GM19463 (cell line): ENCODE measurements at regions not wholly inside any gene's neighbourhood (a gene's known extent, or its start where the extent isn't known, plus 50 kb on each side); places are given as distances from the start of the nearest gene placed in this dataset.
"Not testable (repeated sequence)": the region's sequence is repeated elsewhere in the genome, so short reads cannot be mapped to it uniquely, and the experiment has no call there.

Experiments used
- ATAC-seq: cut with Tn5 transposase; IDR thresholded peaks from one replicate; pipeline ENCODE4 v1.9.1; 2021; ENCODE audit warnings: mild to moderate bottlenecking, moderate library complexity; ENCODE audit not compliant: unreplicated experiment

GRCh38 chr2:198270157-198270556 lies 465.8 kb downstream of the PLCL1 start:
- ATAC-seq, result not testable (repeated sequence)

- ATAC-seq, result no peak
Observed at GRCh38 chr2:198268519-198268918, 464.1 kb downstream of the PLCL1 start.

DNA sequence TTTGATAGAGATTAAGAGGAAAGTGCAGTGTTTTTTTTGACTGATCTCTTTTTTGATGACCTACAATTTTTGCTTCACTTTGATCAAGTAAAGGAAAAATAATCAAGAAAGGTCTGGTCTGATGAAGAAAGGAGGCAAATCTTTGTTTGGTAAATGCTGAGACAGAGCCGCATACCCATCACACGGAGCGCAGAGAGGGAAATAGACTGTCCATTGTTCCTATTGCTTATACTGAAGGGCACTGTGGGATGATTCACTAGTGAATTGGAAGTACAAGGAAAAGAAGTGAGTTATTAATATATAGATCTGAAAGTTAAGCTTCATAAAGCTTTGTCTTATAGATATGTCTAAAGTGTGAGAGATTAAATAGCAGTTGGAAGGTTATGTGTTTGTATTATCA lies 455.1 kb downstream of the PLCL1 start:
- ATAC-seq, result no peak

DNA sequence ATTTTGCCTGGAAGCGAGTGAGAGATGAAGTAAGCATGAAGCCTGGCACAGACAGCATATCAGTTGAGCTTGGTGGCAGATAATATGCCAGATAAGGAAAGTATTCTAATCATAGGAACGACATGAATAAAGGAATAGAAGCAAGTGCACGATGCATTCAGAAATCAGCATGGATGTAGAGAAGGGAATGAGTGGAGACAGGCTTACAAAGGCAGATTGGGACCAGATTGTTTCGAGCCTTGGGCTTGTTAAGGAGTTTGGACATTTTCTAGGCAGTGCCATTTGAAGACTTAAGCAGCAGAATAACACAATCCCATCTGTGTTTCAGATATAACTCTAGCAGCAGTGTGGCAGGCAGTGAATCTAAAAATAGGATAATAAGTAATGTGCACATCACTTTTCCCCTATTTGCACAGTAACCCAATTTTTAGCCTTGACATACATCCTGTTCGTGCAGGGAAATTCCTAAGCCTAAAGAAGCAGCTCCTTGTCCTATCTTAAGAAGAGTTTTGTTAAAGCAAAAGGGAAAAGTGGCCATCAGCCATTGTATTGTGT lies 450.2 kb downstream of the PLCL1 start:
- ATAC-seq, result no peak

DNA sequence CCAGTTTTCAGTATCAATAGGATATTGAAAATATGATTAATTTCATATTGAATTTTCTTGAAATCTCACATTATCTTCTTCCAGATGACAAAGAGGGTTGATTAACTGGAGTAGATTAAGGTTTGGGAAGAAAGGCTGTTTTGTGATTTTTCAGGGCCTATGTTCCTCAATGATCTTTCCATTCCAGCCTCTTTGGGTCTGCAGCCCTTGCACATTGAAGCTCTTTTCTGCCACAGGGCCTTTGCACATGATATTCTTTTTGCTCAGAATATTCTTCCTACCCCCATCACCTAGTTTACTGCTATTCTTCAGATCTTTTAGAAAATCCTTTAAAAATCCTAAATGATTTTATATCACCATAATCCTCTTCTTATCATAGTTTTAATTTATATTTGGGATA lies 449.6 kb downstream of the PLCL1 start:
- ATAC-seq, result no peak

DNA sequence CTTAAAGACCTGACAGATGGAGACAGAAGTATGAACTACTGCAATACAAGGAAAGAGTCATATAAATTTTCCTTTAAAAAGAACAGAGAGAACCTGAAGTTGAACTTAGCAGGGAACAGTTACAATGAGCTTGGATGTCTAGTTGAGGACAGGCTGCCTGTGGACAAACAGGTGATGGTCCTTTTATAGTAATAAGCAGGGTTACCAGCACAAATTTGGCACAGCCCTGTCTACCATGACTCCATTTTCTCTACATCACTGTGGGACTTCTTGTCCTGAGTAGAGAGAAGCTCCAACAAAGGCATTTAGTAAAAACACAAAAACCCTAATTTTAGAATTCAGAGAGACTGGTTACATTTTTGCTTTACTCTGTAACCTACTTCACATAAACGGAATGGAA lies 448.1 kb downstream of the PLCL1 start:
- ATAC-seq, result no peak

DNA sequence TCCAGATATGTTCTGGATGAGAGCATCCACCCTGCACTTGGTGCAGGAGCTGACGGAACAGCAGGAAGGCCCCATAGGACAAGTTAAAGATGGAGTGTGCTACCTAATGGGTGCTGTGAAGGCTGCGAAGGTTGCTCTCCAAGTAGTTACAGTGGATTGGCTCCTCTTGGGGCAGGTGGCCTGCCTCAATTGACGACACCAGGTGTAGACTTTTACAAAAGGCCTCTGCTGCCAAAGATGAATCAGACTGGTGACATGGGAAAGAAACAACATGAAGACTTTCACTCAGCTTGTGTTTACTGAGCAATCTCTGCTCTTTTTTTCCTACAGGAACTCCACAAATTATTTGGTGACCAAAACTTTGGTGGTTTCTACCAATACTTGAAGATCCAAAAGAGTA lies 437.7 kb downstream of the PLCL1 start:
- ATAC-seq, result no peak

- no peak for ATAC-seq
Observed at GRCh38 chr2:198238429-198238828, 434.0 kb downstream of the PLCL1 start.

DNA sequence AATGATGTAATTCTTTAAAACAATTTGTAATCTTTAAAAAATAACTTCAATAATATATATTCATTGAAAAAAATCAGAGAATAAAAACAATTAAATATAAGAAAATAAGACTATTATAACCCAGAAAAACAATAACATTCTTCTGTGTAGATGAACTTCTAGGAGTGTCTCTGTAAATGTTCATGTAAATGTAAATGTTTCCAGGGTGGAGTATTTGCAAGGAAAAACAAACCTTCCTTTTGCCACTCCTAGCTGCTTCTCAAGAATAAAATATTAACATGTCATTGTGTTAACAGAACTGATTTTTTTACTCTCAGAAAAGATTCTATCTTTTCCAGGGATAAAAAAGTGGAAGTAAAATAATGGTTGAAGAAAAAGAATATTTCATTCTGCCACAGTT lies 431.9 kb downstream of the PLCL1 start:
- ATAC-seq, result no peak

- no peak for ATAC-seq
Observed at GRCh38 chr2:198232281-198232680, 427.9 kb downstream of the PLCL1 start.

- no peak for ATAC-seq
Observed at GRCh38 chr2:198231562-198231961, 427.2 kb downstream of the PLCL1 start.

DNA sequence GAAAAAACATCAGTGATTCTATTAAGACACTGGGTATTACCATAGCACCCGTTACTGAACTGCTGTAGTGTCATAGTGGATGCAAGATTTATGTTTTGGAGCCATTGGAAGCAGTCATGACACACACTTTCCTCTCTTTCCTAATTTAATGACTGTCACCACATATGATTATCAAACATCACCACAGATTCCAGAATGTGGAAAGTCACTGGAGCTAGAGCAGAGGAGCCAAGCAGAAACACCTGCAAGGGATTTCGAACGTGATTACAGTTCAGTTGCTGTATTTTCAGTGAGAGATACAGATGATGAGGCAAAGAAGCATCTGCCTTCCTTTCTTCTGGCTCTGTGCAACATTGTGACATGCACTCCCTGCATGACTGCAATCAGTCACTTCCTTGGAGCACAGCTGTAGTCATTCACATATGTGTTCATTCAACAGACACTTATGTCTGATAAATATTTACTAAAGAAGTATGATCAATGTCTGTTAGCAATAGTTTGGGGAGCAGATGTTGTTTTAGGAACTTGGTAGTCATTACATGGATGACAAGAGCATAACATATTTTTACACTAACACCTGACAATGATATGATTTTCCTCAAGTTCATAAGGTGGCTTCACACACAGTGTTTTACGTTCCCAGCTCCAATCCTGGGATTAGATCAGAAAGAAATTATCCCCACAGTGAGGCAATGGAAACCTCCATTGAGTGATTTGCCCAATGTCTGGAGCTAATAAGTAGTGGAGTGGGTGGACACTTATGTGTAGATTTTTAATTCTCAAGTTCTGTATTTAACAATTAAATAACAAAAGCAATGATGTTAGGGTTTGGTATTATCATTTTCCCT lies 416.6 kb downstream of the PLCL1 start:
- no peak for ATAC-seq

DNA sequence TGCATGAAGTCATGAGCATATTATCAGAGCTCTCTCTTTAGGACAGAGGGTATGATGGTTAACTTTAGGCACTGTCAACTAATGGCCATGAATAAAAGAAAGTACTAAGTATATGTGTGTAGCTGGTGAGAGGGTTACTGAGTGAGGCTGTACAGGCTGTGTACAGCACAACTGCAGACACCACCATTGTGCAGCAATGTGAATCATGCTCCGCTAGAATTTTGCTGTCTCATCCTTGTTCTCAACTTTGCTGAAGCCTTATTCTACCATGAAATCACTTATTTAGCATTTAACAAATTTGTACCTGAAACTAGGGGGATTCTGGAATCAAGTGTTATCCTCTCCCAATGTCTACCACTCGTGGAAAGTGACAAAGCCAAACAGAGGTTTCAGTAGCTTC lies 414.9 kb downstream of the PLCL1 start:
- ATAC-seq, result no peak

GRCh38 chr2:198214114-198214596 lies 409.8 kb downstream of the PLCL1 start:
- no peak for ATAC-seq

DNA sequence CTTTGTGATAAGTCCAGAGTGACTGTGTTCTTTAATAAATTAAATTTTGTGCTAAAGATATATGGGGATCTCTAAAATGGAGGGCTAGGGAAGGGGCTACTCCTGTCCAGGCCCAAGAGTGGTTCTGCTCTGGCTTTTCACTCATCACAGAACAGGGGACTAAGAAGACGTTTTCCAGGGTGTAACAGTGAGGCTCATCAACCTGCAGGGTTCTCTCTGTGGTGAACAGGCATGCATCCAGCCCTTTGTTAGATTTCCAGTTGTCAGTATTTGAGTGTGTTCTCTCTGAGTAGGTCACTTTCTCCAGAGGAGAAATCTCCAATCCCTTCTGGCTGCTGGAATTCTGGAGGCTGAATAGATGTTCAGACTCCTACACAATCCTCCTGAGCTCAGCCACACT lies 408.9 kb downstream of the PLCL1 start:
- ATAC-seq, result no peak

DNA sequence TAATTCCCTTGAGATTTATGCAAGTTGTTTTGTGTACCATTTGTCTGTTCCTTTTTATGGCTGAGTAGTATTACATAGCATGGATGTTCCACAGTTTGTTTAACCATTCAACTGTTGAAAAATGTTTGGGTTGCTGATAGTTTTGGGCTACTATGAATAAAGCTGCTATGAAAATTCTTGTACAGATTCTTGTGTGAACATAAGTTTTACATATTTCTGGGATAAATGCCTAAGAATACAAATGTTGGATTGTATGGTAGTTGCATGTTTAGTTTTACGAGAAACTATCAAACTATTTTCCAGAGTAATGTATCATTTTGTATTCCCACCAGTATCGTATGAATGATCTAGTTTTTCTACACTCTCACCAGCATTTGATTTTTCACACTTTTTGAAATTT lies 407.3 kb downstream of the PLCL1 start:
- ATAC-seq, result no peak

DNA sequence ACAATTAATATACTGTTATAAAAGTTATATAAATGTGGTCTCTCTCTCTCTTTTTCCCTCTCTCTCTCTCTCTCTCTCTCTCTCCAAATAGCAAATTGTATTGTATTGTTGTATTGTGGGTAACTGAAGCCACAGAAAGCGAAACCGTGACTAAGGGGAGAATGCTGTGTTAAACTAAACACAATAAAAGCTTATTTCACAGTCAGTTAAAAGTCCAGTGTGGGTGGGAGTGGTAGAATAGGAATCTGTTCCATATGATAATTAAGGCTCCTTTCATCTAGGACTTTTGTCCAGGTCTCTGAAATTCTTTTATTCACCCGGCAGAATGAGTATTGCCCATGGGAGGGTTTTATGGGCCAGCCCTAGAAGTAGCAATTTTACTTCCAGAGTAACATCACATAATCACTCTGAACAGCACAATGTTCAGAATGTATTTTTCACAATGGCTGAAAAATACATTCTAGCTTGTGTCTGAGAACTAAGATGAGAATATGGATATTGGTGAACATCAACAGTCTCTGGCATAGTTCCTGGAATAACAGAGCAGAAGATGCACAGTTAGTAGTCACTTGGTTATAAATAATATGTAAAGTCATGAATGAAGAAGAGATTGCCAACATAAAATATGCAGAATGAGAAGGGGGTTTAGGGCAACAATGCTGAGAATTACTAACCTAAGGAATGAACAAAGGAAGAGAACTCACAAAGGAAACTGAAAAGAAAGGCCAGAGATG lies 399.1 kb downstream of the PLCL1 start:
- no peak for ATAC-seq
